Liver (tissue), 3 donors: ENCODE measurements at regions not wholly inside any gene's neighbourhood (a gene's known extent, or its start where the extent isn't known, plus 50 kb on each side); places are given as distances from the start of the nearest gene placed in this dataset.

ENCODE experiments used
- FOXA1 ChIP-seq: IDR thresholded peaks from 2 replicates; pipeline ENCODE4 v1.6.1; 2016; ENCODE audit warnings: antibody characterized with exemption
- GABPA ChIP-seq, 2 donors: IDR thresholded peaks in 1 of 2; conservative IDR thresholded peaks in 1 of 2; 2 replicates each; pipeline ENCODE4 v1.6.1; 2016; ENCODE audit warnings: antibody characterized with exemption in 2 of 2, mild to moderate bottlenecking in 1 of 2, moderate library complexity in 1 of 2
- NR2F2 ChIP-seq: IDR thresholded peaks from 2 replicates; pipeline ENCODE4 v1.6.1; 2016; ENCODE audit warnings: antibody characterized with exemption
- RAD21 ChIP-seq, 2 donors: IDR thresholded peaks; 2 replicates each; pipeline ENCODE4 v1.6.1; 2016; ENCODE audit warnings: antibody characterized with exemption in 2 of 2, mild to moderate bottlenecking in 2 of 2
- RXRA ChIP-seq, 2 donors: IDR thresholded peaks; 2 replicates each; pipeline ENCODE4 v1.6.1; 2017 to 2018; ENCODE audit warnings: antibody characterized with exemption in 2 of 2, mild to moderate bottlenecking in 1 of 2
- SP1 ChIP-seq: IDR thresholded peaks from 2 replicates; pipeline ENCODE4 v1.6.1; 2018; ENCODE audit warnings: antibody characterized with exemption, mild to moderate bottlenecking
- TAF1 ChIP-seq: conservative IDR thresholded peaks from 2 replicates; pipeline ENCODE4 v1.6.1; 2016; ENCODE audit warnings: antibody characterized with exemption, mild to moderate bottlenecking
- YY1 ChIP-seq: IDR thresholded peaks from 2 replicates; pipeline ENCODE4 v1.6.1; 2016; ENCODE audit warnings: antibody characterized with exemption, mild to moderate bottlenecking
- TF ChIP-seq, protein P1 (sequence below): fragments of 150-350 bp; IDR thresholded peaks from 2 replicates; pipeline ENCODE4 v1.5.1; 2017; ENCODE audit warnings: improper control_type of control experiment, low read depth, low read length; ENCODE audit not compliant: missing input control
- TF ChIP-seq, protein P2 (sequence below): IDR thresholded peaks from 2 replicates; pipeline ENCODE4 v1.6.1; 2016; ENCODE audit warnings: antibody characterized with exemption
- TF ChIP-seq, protein P3 (sequence below): IDR thresholded peaks from 2 replicates; pipeline ENCODE4 v1.6.1; 2016; ENCODE audit warnings: antibody characterized with exemption
- TF ChIP-seq, protein P4 (sequence below): IDR thresholded peaks from 2 replicates; pipeline ENCODE4 v1.6.1; 2016; ENCODE audit warnings: antibody characterized with exemption
- TF ChIP-seq, protein P5 (sequence below): IDR thresholded peaks from 2 replicates; pipeline ENCODE4 v1.6.1; 2016; ENCODE audit warnings: antibody characterized with exemption, mild to moderate bottlenecking
- donor health status: healthy.
- donor health status: healthy.

DNA sequence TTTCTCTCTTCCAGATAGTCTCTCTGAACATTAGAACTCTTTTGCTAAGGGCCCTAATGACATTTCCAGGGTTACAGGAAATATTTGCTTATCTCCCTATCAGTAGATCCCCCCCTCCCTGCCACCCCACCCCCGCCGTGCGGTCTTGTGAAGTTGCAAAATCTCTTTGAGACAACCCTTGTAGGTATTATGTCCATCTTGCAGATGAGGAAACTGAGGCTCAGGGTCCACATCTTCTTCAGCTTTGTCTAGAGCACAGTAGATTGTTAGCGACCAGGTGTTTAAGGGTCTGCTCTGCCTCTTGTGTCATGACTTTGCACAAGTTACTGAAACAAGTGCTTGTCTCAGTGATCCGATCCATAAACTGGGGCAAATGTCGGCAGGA lies 65.8 kb upstream of the GATA6 start:
- TF ChIP-seq, protein P1, sequence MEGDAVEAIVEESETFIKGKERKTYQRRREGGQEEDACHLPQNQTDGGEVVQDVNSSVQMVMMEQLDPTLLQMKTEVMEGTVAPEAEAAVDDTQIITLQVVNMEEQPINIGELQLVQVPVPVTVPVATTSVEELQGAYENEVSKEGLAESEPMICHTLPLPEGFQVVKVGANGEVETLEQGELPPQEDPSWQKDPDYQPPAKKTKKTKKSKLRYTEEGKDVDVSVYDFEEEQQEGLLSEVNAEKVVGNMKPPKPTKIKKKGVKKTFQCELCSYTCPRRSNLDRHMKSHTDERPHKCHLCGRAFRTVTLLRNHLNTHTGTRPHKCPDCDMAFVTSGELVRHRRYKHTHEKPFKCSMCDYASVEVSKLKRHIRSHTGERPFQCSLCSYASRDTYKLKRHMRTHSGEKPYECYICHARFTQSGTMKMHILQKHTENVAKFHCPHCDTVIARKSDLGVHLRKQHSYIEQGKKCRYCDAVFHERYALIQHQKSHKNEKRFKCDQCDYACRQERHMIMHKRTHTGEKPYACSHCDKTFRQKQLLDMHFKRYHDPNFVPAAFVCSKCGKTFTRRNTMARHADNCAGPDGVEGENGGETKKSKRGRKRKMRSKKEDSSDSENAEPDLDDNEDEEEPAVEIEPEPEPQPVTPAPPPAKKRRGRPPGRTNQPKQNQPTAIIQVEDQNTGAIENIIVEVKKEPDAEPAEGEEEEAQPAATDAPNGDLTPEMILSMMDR: no peak
- TF ChIP-seq, protein P2, sequence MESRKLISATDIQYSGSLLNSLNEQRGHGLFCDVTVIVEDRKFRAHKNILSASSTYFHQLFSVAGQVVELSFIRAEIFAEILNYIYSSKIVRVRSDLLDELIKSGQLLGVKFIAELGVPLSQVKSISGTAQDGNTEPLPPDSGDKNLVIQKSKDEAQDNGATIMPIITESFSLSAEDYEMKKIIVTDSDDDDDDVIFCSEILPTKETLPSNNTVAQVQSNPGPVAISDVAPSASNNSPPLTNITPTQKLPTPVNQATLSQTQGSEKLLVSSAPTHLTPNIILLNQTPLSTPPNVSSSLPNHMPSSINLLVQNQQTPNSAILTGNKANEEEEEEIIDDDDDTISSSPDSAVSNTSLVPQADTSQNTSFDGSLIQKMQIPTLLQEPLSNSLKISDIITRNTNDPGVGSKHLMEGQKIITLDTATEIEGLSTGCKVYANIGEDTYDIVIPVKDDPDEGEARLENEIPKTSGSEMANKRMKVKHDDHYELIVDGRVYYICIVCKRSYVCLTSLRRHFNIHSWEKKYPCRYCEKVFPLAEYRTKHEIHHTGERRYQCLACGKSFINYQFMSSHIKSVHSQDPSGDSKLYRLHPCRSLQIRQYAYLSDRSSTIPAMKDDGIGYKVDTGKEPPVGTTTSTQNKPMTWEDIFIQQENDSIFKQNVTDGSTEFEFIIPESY: no peak
- TF ChIP-seq, protein P3, sequence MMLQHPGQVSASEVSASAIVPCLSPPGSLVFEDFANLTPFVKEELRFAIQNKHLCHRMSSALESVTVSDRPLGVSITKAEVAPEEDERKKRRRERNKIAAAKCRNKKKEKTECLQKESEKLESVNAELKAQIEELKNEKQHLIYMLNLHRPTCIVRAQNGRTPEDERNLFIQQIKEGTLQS: no peak
- TF ChIP-seq TAF1: no peak
- TF ChIP-seq SP1: no peak
- TF ChIP-seq YY1: no peak
- TF ChIP-seq NR2F2: no peak
- TF ChIP-seq RXRA (IDR thresholded peaks at IDR 0.05): no peak
- TF ChIP-seq RAD21 (IDR thresholded peaks at IDR 0.05): no peak
- TF ChIP-seq GABPA (IDR thresholded peaks at IDR 0.05 in 1 of 2, conservative IDR thresholded peaks at IDR 0.05 in 1 of 2): no peak
- TF ChIP-seq FOXA1: no peak
- TF ChIP-seq, protein P4, sequence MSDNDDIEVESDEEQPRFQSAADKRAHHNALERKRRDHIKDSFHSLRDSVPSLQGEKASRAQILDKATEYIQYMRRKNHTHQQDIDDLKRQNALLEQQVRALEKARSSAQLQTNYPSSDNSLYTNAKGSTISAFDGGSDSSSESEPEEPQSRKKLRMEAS: no peak
- TF ChIP-seq, protein P5, sequence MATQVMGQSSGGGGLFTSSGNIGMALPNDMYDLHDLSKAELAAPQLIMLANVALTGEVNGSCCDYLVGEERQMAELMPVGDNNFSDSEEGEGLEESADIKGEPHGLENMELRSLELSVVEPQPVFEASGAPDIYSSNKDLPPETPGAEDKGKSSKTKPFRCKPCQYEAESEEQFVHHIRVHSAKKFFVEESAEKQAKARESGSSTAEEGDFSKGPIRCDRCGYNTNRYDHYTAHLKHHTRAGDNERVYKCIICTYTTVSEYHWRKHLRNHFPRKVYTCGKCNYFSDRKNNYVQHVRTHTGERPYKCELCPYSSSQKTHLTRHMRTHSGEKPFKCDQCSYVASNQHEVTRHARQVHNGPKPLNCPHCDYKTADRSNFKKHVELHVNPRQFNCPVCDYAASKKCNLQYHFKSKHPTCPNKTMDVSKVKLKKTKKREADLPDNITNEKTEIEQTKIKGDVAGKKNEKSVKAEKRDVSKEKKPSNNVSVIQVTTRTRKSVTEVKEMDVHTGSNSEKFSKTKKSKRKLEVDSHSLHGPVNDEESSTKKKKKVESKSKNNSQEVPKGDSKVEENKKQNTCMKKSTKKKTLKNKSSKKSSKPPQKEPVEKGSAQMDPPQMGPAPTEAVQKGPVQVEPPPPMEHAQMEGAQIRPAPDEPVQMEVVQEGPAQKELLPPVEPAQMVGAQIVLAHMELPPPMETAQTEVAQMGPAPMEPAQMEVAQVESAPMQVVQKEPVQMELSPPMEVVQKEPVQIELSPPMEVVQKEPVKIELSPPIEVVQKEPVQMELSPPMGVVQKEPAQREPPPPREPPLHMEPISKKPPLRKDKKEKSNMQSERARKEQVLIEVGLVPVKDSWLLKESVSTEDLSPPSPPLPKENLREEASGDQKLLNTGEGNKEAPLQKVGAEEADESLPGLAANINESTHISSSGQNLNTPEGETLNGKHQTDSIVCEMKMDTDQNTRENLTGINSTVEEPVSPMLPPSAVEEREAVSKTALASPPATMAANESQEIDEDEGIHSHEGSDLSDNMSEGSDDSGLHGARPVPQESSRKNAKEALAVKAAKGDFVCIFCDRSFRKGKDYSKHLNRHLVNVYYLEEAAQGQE: no peak
